T-helper 1 cell treated with Interleukin-12 subunit alpha and Interleukin-12 subunit beta and Interleukin-4 antibody, amounts not matched to agents 30 μg/mL and 1 μg/mL, for 36 hours (primary cell): ENCODE measurements at regions not wholly inside any gene's neighbourhood (a gene's known extent, or its start where the extent isn't known, plus 50 kb on each side); places are given as distances from the start of the nearest gene placed in this dataset.

ENCODE experiments used
- H3K27ac Mint-ChIP-seq: one replicate; pipeline ENCODE4 v1.8.0; 2021; ENCODE audit warnings: mild to moderate bottlenecking, mixed read lengths
- H3K27me3 Mint-ChIP-seq: one replicate; pipeline ENCODE4 v1.8.0; 2021; ENCODE audit warnings: low read depth, mixed read lengths
- H3K36me3 Mint-ChIP-seq: one replicate; pipeline ENCODE4 v1.8.0; 2021; ENCODE audit warnings: low read depth, mixed read lengths
- H3K4me1 Mint-ChIP-seq: one replicate; pipeline ENCODE4 v1.8.0; 2021; ENCODE audit warnings: low read depth, mixed read lengths
- H3K4me3 Mint-ChIP-seq: one replicate; pipeline ENCODE4 v1.8.0; 2021; ENCODE audit warnings: mild to moderate bottlenecking, moderate library complexity, mixed read lengths
- H3K9me3 Mint-ChIP-seq: one replicate; pipeline ENCODE4 v1.8.0; 2021; ENCODE audit warnings: mixed read lengths

- H3K27me3 Mint-ChIP-seq: no peaks in the 10 kb centered on the region
- no peaks in the 10 kb centered on the region for H3K4me1 Mint-ChIP-seq
- H3K27ac Mint-ChIP-seq: no peak overlapping the region
- no peaks in the 10 kb centered on the region for H3K36me3 Mint-ChIP-seq
- no peaks in the 10 kb centered on the region for H3K9me3 Mint-ChIP-seq
- no peak overlapping the region for H3K4me3 Mint-ChIP-seq
Observed at GRCh38 chr22:48557473-48557872, 1270.2 kb downstream of the BRD1 start.

GRCh38 chr22:48556751-48557150 lies 1270.9 kb downstream of the BRD1 start:
- no peak overlapping the region for H3K27ac Mint-ChIP-seq
- H3K4me1 Mint-ChIP-seq: no peaks in the 10 kb centered on the region
- H3K9me3 Mint-ChIP-seq: no peaks in the 10 kb centered on the region
- no peak overlapping the region for H3K4me3 Mint-ChIP-seq
- no peaks in the 10 kb centered on the region for H3K36me3 Mint-ChIP-seq
- no peaks in the 10 kb centered on the region for H3K27me3 Mint-ChIP-seq

DNA sequence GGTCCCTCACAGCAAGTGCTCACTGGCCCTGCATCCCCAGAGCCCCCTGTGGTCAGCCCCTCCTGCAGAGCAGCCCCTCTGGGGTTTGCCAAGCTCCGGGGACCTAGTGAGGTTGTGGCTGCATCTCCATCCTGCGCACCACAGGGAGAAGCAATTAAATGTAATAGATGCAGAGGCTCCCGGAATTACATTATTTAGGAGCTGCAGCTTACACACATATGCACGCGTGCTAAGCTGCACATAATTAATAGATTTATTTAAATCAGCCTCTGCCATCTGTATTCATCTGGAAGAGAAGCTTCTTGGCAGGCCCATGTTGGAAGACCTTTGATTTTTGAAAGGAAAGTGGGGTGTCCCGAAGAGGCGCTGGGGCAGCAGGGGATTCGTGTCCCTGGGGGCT lies 1271.5 kb downstream of the BRD1 start:
- H3K9me3 Mint-ChIP-seq: no peaks in the 10 kb centered on the region

DNA sequence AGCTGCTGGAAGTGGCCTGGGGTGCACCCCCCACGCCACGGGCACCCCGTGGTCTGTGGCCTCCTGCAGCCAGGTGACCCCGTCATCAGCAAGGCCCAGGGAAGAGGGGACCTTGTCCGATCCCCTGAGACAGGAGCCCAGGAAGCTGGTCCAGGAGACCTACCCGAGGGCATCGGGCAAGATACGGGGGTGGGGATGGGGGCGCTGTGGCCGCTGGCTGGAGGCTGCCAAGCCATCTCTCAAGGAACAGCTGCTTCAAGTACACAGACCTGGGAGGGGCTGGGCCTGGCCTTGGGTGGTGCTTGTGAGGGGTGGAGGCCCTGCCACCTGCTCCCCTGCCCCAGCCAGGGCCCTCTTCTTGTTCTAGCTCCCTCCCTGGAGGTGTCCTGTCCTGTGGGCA lies 1272.1 kb downstream of the BRD1 start:
- no peaks in the 10 kb centered on the region for H3K9me3 Mint-ChIP-seq
- H3K27me3 Mint-ChIP-seq: no peaks in the 10 kb centered on the region
- no peak overlapping the region for H3K4me3 Mint-ChIP-seq
- H3K4me1 Mint-ChIP-seq: no peaks in the 10 kb centered on the region
- no peak overlapping the region for H3K27ac Mint-ChIP-seq
- H3K36me3 Mint-ChIP-seq: no peaks in the 10 kb centered on the region

More for the DNA sequence above, 1271.5 kb downstream of the BRD1 start:
- H3K4me3 Mint-ChIP-seq: no peak overlapping the region
- H3K36me3 Mint-ChIP-seq: no peaks in the 10 kb centered on the region
- H3K4me1 Mint-ChIP-seq: no peaks in the 10 kb centered on the region
- no peaks in the 10 kb centered on the region for H3K27me3 Mint-ChIP-seq
- H3K27ac Mint-ChIP-seq: no peak overlapping the region

DNA sequence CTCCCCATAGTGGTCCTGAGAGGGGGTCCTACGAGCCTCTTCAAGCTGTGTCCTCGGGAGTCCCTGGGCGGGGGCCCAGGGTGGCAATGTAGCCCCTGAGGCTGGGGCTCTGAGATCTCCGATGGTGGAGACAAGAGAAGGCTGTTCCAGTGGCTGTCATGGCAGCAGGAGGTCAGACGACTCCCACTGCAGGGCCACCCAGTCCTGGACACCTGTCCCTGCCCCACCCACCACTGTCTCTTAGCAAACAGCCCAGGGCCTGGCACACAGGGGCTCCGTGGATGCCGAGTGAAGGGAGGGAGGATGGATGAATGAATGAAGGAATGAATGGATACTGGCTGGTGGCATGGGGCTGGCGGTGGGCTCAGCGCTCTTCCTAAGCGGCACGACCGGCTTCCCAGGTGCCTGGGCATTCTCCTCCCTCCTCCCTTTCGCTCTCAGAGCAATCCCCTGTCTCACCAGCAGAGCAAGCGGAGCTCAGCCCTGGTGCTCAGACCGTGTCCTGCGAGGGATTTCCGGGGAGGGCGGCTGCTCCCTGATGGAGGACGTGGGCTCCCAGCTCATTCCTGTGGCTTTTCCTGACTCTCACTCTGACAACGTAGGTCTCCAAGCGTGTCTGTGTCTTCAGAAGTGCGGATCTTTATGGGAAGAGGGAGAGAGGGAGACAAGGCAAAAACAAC lies 1272.6 kb downstream of the BRD1 start:
- H3K4me3 Mint-ChIP-seq: no peak overlapping the region
- H3K36me3 Mint-ChIP-seq: no peaks in the 10 kb centered on the region
- H3K9me3 Mint-ChIP-seq: no peaks in the 10 kb centered on the region
- no peak overlapping the region for H3K27ac Mint-ChIP-seq
- H3K4me1 Mint-ChIP-seq: no peaks in the 10 kb centered on the region
- H3K27me3 Mint-ChIP-seq: no peaks in the 10 kb centered on the region

DNA sequence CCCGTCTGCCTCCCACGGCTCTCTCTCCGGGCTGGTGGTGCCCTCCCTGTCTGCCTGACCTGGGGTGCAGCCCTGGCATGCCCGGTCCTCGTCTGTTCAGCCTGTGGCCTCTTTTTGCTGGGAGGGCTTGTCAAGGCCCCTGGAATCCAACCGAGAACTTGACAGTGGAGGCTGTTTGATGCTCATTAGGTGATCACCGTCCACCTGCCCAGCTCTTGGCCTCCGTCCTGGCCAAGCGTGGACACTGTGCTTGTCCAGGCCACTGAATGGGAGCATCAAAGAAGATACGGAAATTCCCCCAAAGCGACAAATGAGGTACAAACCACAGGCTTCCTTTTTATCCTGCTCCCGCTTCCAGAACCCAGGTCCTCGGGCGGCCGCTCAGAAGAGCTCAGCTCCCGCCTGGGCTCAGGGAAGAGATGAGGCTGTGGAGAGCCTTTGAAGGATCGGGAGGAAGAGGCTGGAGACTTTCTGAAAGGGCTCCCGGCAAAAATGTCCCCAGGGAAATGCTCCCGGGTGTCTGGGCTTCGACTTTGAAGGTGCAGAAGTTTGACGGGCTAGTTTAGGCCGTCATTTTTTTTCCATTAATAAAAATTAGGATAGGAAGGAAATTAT lies 1273.9 kb downstream of the BRD1 start:
- Mint-ChIP-seq H3K9me3 (no peaks in the 10 kb centered on the region), H3K4me3 (no peak overlapping the region), H3K27me3 (no peaks in the 10 kb centered on the region), H3K36me3 (no peaks in the 10 kb centered on the region), H3K4me1 (no peaks in the 10 kb centered on the region), H3K27ac (no peak overlapping the region)

DNA sequence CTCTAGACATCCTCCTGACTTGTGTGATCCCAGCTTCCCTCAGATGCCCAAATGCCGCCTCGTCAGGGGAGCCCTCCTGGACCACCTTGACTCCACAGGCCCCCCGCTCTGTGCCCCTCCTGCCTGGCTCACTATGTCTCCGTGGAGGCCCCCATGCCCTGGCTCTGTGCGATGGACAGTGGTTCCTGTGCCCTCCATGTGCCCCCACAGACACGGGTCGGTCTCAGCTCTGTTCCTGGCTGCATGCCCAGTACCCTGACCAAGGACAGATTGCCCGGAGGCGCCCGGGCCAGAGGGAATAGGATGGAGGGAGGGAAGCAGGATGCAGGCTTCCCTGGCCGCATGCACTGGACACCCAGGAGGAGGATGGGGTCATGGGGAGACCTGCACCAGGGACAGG lies 1274.6 kb downstream of the BRD1 start:
- Mint-ChIP-seq H3K36me3 (no peaks in the 10 kb centered on the region), H3K27ac (no peak overlapping the region)

DNA sequence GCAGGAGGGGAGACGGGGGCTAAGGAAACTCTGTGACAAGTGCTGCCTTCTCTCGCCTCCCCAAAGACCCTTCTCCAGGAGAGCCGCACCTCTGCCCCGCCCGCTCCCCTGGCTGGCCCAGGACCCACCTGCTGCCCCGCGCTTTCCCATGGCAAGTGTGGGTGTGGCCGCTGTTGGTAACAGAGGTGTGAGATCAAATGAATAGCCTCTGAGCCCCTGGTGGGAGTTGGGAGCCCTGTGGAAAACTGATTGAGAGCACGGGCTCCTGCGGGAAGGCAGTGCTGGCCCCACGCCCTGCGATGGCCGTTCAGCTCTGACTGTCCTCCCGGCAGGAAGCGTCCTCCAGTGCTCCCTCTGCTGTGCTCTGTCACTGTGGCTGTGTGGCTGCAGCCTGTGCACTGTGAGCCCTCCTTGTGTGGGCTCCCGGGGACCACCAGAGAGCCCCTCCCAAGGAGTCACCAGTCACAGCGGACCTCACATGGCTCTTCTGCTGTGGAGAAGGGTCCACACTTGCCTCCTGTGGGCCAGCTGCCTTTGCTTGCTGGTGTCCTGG lies 1275.9 kb downstream of the BRD1 start:
- no peaks in the 10 kb centered on the region for H3K9me3 Mint-ChIP-seq
- H3K4me3 Mint-ChIP-seq: no peak overlapping the region
- H3K27me3 Mint-ChIP-seq: no peaks in the 10 kb centered on the region
- H3K36me3 Mint-ChIP-seq: no peaks in the 10 kb centered on the region
- H3K4me1 Mint-ChIP-seq: no peaks in the 10 kb centered on the region
- H3K27ac Mint-ChIP-seq: no peak overlapping the region

More for the DNA sequence above, 1274.6 kb downstream of the BRD1 start:
- Mint-ChIP-seq H3K4me1 (no peaks in the 10 kb centered on the region), H3K27me3 (no peaks in the 10 kb centered on the region), H3K4me3 (no peak overlapping the region), H3K9me3 (no peaks in the 10 kb centered on the region)

- Mint-ChIP-seq H3K36me3 (no peaks in the 10 kb centered on the region), H3K27ac (no peak overlapping the region), H3K4me3 (no peak overlapping the region), H3K27me3 (no peaks in the 10 kb centered on the region), H3K4me1 (no peaks in the 10 kb centered on the region), H3K9me3 (no peaks in the 10 kb centered on the region)
Observed at GRCh38 chr22:48551061-48551460, 1276.6 kb downstream of the BRD1 start.

DNA sequence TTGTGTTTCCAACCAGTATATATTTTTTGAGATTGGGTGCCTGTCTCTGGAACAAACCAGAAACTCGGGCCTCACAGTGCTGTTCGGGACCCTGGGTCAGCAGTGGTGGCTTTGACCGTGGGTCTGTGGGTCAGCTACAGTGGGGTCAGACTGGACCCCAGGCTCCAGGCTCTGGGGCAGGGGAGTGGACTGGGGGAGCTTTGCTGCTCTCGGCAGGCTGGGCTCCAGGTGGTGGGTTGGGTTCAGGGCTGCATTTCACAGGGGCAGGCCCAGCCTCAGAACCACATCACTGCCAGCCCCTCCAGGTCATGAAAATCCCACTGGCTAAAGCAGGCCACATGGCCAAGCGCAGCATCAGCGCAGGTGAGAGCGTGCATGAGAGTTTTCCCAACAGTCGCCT lies 1279.3 kb downstream of the BRD1 start:
- Mint-ChIP-seq H3K36me3 (no peaks in the 10 kb centered on the region), H3K9me3 (no peaks in the 10 kb centered on the region), H3K4me1 (no peaks in the 10 kb centered on the region), H3K4me3 (no peak overlapping the region), H3K27me3 (no peaks in the 10 kb centered on the region), H3K27ac (no peak overlapping the region)

DNA sequence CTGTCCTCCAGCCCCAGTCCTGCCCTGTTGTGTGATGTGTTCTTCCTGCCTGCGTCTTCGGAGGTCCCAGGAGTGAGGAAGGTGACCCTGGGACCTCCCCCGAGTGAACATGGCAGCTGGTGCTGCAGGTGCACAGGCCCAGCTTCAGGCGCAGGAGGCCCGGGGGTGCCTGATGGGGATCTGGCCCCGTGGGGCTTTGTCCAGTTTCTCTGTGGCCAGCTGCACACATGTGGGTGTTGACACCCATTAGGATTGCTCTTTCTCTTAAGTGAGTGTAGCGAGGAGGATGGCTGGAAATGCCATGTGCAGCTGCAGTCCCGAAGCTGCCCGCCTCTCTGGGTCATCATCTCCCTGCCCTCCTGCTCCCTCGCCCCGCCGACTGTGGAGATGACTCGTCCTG lies 1279.7 kb downstream of the BRD1 start:
- Mint-ChIP-seq H3K9me3 (no peaks in the 10 kb centered on the region), H3K4me3 (no peak overlapping the region), H3K27me3 (no peaks in the 10 kb centered on the region)

GRCh38 chr22:48546653-48547424 lies 1280.8 kb downstream of the BRD1 start:
- no peak overlapping the region for H3K27ac Mint-ChIP-seq
- H3K4me3 Mint-ChIP-seq: no peak overlapping the region
- no peaks in the 10 kb centered on the region for H3K27me3 Mint-ChIP-seq
- no peaks in the 10 kb centered on the region for H3K4me1 Mint-ChIP-seq
- no peaks in the 10 kb centered on the region for H3K9me3 Mint-ChIP-seq
- no peaks in the 10 kb centered on the region for H3K36me3 Mint-ChIP-seq

More for the DNA sequence above, 1279.7 kb downstream of the BRD1 start:
- H3K36me3 Mint-ChIP-seq: no peaks in the 10 kb centered on the region
- H3K4me1 Mint-ChIP-seq: no peaks in the 10 kb centered on the region
- H3K27ac Mint-ChIP-seq: no peak overlapping the region

GRCh38 chr22:48545987-48546386 lies 1281.7 kb downstream of the BRD1 start:
- H3K4me1 Mint-ChIP-seq: no peaks in the 10 kb centered on the region
- no peaks in the 10 kb centered on the region for H3K36me3 Mint-ChIP-seq
- H3K27ac Mint-ChIP-seq: no peak overlapping the region
- H3K27me3 Mint-ChIP-seq: no peaks in the 10 kb centered on the region
- H3K9me3 Mint-ChIP-seq: no peaks in the 10 kb centered on the region
- no peak overlapping the region for H3K4me3 Mint-ChIP-seq

GRCh38 chr22:48541401-48542098 lies 1286.1 kb downstream of the BRD1 start:
- H3K4me3 Mint-ChIP-seq: no peak overlapping the region
- no peaks in the 10 kb centered on the region for H3K9me3 Mint-ChIP-seq
- H3K27ac Mint-ChIP-seq: no peak overlapping the region
- no peaks in the 10 kb centered on the region for H3K4me1 Mint-ChIP-seq
- H3K27me3 Mint-ChIP-seq: no peaks in the 10 kb centered on the region
- no peaks in the 10 kb centered on the region for H3K36me3 Mint-ChIP-seq
